Cardiac muscle cell (in vitro differentiated cells and primary cell): ENCODE measurements at regions not wholly inside any gene's neighbourhood (a gene's known extent, or its start where the extent isn't known, plus 50 kb on each side); places are given as distances from the start of the nearest gene placed in this dataset.
A peak's percentile ranks its signal among the peaks of the same experiment; 100 is the strongest.

ENCODE experiments used
- DNase-seq, 2 donors: peaks; one replicate each; pipeline versions ENCODE4 v3.0.0 to v3.0.0-alpha.2; 2010 to 2017; ENCODE audit warnings: low read depth in 1 of 2, low spot score in 1 of 2
- H3K27ac ChIP-seq: fragments of 200-600 bp; sonication (generic); 2 replicates; pipeline ENCODE4 v1.5.1; 2016
- H3K27me3 ChIP-seq: fragments of 200-600 bp; sonication (generic); 2 replicates; pipeline ENCODE4 v1.6.0; 2016; ENCODE audit warnings: control low read depth
- H3K36me3 ChIP-seq: fragments of 200-600 bp; sonication (generic); 2 replicates; pipeline ENCODE4 v1.5.1; 2016; ENCODE audit warnings: control low read depth
- H3K4me1 ChIP-seq: fragments of 200-600 bp; sonication (generic); 2 replicates; pipeline ENCODE4 v1.8.1; 2017; ENCODE audit warnings: low read depth, mild to moderate bottlenecking, mixed run types
- H3K4me3 ChIP-seq: fragments of 200-600 bp; sonication (generic); 2 replicates; pipeline ENCODE4 v1.5.1; 2016; ENCODE audit warnings: mild to moderate bottlenecking
- H3K9me3 ChIP-seq: fragments of 200-600 bp; sonication (generic); 2 replicates; pipeline ENCODE4 v1.5.1; 2017; ENCODE audit warnings: low read depth, mild to moderate bottlenecking, control low read depth
- TF ChIP-seq, protein P1 (sequence below): IDR thresholded peaks from 2 replicates; pipeline ENCODE4 v1.5.1; 2012; ENCODE audit warnings: low read depth, mild to moderate bottlenecking, low read length

DNA sequence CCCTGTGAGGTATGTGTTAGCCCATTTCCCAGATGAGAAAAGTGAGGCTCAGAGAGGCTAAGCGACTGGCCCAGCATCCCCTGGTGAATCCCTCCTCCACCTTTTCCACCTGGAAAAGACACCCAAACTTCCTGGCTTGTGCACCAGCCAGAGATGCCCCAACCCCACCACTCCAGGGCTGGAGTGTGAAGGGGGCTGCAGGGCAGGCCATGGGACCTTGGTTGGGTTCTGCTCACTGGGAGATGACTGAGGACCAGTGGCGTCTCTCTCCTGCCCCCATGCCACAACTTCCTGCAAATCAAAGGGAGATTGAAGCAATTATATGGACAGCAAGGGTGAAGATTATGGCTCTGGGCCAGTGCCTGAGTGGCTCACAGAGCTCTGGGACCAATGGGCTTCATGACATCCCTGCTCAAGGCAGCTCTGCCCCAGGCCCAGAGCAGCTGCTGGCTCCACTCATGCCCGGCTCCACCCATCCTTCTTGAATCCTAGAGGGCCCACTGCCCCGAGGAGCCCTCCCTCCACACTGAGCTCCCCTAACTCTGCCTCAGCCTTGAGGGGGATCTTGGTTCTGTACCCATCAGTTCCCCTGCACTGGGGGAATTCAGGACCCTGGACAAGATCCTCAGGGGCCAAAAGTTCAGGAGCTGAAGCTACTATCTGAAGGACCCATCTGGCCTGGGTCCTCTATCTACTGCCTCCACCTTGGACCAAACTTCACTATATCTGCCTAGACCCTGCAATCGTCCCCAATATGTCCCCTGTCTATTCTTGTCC, 416.9 kb downstream of the PTPRU start:
- peak in 1 of 2 donors; percentile 43 for DNase-seq
- H3K9me3 ChIP-seq, result no peaks in the 10 kb centered on the region
- no peak overlapping the region for H3K4me3 ChIP-seq
- TF ChIP-seq, protein P1, sequence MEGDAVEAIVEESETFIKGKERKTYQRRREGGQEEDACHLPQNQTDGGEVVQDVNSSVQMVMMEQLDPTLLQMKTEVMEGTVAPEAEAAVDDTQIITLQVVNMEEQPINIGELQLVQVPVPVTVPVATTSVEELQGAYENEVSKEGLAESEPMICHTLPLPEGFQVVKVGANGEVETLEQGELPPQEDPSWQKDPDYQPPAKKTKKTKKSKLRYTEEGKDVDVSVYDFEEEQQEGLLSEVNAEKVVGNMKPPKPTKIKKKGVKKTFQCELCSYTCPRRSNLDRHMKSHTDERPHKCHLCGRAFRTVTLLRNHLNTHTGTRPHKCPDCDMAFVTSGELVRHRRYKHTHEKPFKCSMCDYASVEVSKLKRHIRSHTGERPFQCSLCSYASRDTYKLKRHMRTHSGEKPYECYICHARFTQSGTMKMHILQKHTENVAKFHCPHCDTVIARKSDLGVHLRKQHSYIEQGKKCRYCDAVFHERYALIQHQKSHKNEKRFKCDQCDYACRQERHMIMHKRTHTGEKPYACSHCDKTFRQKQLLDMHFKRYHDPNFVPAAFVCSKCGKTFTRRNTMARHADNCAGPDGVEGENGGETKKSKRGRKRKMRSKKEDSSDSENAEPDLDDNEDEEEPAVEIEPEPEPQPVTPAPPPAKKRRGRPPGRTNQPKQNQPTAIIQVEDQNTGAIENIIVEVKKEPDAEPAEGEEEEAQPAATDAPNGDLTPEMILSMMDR, result no peak
- H3K36me3 ChIP-seq, result no peaks in the 10 kb centered on the region
- no peak overlapping the region for H3K27ac ChIP-seq
- H3K4me1 ChIP-seq, result no peaks in the 10 kb centered on the region
- no peaks in the 10 kb centered on the region for H3K27me3 ChIP-seq

DNA sequence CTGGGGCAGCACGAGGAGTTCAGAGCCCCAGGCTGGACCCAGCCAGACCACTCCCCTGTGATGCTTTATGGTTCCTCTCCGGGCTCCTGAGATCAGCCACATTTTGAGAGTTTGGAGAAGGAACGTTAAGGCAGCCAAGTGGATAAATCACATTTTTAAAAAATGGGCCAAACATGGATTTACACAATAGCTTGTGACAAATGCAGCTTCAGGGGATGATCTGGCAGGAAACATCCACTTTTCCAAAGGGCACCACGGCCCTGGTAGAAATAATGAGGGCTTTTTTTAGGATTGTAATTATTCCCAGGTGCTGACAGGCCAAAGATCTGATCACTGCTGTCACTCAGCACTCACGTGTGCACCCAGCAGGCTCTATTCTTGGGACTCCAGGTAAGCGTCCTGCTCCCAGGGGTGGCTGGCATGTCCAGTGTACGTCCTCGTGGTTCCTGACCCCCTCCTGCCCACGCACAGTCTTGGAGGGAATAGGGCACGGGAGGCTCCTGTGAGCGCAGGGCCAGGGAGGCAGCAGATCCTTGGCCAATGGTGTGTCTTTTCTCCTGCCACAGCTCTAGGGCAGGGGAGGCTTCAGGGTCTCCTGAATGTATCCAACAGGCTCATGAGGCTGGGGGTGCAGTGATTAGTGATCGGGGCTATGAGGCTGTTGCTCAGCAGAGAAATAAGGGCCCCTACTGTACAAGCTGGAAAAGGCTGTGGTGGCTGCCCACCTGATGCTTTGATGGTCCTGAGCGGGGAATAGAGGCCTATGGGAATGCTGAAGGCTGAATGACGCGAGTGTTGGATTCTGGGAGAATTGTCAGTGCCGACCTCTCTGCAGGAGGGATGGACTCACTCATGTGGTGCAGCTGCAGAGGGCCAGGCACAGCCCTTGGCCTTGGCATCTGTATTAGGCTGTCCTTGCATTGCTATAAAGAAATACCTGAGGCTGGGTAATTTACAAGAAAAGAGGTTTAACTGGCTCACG, 415.7 kb downstream of the PTPRU start:
- H3K4me1 ChIP-seq, result no peaks in the 10 kb centered on the region
- no peaks in the 10 kb centered on the region for H3K9me3 ChIP-seq
- DNase-seq, result no peak
- H3K4me3 ChIP-seq, result no peak overlapping the region
- no peak overlapping the region for H3K27ac ChIP-seq
- TF ChIP-seq, protein P1, result no peak
- no peaks in the 10 kb centered on the region for H3K36me3 ChIP-seq
- no peaks in the 10 kb centered on the region for H3K27me3 ChIP-seq

DNA sequence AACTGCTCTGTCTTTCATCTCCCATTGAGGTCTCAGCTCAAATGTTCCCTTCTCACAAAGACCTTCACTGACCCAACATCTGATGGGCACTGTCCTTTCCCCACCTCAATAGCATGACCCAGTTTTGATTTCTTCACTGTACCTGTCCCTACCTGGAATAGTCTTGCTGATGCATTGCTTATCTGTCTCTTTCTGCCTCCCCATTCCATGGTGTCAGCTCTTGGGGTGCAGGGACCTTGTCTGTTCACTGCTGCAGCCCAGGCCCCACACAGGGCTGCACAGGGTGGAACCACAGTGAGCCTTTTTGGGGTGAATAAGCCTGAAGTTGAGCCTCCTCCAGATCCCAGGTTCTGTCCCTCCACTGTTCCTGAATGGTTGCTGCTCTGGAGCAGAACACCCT, 414.9 kb downstream of the PTPRU start:
- Histone ChIP-seq H3K4me1 (no peaks in the 10 kb centered on the region), H3K9me3 (no peaks in the 10 kb centered on the region), H3K27ac (no peak overlapping the region), H3K4me3 (no peak overlapping the region), H3K27me3 (no peaks in the 10 kb centered on the region), H3K36me3 (no peaks in the 10 kb centered on the region)
- DNase-seq, result no peak
- TF ChIP-seq, protein P1, result no peak

DNA sequence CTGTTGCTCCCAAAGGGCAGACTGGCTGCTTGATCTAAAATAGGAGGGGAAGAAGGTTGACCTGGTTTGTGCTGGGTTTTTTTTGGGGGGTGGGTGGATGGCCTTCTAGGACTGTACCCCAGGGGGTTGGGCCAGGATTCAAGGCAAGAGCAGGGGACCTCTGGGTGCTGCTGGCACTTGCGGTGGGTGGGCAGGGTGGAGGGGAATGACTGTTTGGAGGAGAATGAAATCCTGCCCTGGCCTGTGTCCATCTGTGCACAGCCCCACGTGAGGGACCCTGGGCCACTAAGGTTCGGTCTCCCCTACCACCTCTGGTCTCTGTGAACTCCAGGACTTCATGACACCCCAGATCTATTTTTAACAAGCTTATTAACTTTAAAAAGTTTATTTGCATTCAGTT, 414.2 kb downstream of the PTPRU start:
- Histone ChIP-seq H3K4me3 (no peak overlapping the region), H3K9me3 (no peaks in the 10 kb centered on the region), H3K27ac (no peak overlapping the region), H3K4me1 (no peaks in the 10 kb centered on the region), H3K27me3 (no peaks in the 10 kb centered on the region), H3K36me3 (no peaks in the 10 kb centered on the region)
- TF ChIP-seq, protein P1, result no peak
- no peak for DNase-seq

DNA sequence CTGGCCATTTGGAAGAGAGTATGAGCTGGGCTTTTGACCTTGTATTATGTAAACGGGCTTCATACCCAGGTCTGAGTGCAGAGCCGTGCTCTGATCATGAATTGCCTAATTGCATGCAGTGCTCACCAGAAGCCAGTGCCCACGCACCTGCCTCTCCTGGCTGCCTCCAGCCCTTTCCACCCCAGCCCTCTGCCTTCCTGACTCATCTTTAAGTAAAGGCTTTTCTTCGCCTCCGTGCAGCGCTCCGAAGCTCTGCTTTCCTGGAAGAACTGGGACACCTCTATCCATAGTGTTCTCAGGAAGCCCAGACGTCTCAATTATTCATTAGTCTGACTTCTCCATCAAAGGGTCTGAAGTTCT, 413.7 kb downstream of the PTPRU start:
- TF ChIP-seq, protein P1, result no peak
- H3K4me3 ChIP-seq, result no peak overlapping the region
- no peaks in the 10 kb centered on the region for H3K27me3 ChIP-seq
- DNase-seq, result no peak
- no peaks in the 10 kb centered on the region for H3K36me3 ChIP-seq
- no peaks in the 10 kb centered on the region for H3K4me1 ChIP-seq
- H3K27ac ChIP-seq, result no peak overlapping the region
- H3K9me3 ChIP-seq, result no peaks in the 10 kb centered on the region
